Nephron (organoid): ENCODE measurements at regions not wholly inside any gene's neighbourhood (a gene's known extent, or its start where the extent isn't known, plus 50 kb on each side); places are given as distances from the start of the nearest gene placed in this dataset.
A peak's percentile ranks its signal among the peaks of the same experiment; 100 is the strongest.

Experiments
- H3K27ac Mint-ChIP-seq, 3 experiments: 2 replicates each; pipeline ENCODE4 v1.8.0; 2020; ENCODE audit warnings: mixed read lengths in 3 of 3, mild to moderate bottlenecking in 2 of 3, moderate library complexity in 1 of 3
- H3K27me3 Mint-ChIP-seq: 2 replicates; pipeline ENCODE4 v1.8.0; 2021; ENCODE audit warnings: low read depth, mild to moderate bottlenecking, moderate library complexity, mixed read lengths
- H3K36me3 Mint-ChIP-seq: 2 replicates; pipeline ENCODE4 v1.8.0; 2020; ENCODE audit warnings: low read depth, mixed read lengths
- H3K4me1 Mint-ChIP-seq: 2 replicates; pipeline ENCODE4 v1.8.0; 2020; ENCODE audit warnings: mixed read lengths
- H3K4me3 Mint-ChIP-seq, 3 experiments: 2 replicates each; pipeline ENCODE4 v1.8.0; 2020; ENCODE audit warnings: mild to moderate bottlenecking in 3 of 3, mixed read lengths in 3 of 3, moderate library complexity in 2 of 3
- H3K9me3 Mint-ChIP-seq: 2 replicates; pipeline ENCODE4 v1.8.0; 2020; ENCODE audit warnings: mixed read lengths
- TF ChIP-seq, protein P1 (sequence below), 3 experiments: fragments of 200-600 bp; sonication (generic); IDR thresholded peaks; one replicate each; pipeline ENCODE4 v1.5.0; 2021; ENCODE audit warnings: antibody characterized with exemption in 3 of 3; ENCODE audit not compliant: unreplicated experiment in 3 of 3

- Mint-ChIP-seq H3K36me3 (no peaks in the 10 kb centered on the region), H3K9me3 (peaks cover 11% of the 10 kb centered on the region), H3K27ac (no peak overlapping the region), H3K4me3 (no peak overlapping the region), H3K27me3 (no peaks in the 10 kb centered on the region), H3K4me1 (peaks cover 16% of the 10 kb centered on the region)
- TF ChIP-seq, protein P1, sequence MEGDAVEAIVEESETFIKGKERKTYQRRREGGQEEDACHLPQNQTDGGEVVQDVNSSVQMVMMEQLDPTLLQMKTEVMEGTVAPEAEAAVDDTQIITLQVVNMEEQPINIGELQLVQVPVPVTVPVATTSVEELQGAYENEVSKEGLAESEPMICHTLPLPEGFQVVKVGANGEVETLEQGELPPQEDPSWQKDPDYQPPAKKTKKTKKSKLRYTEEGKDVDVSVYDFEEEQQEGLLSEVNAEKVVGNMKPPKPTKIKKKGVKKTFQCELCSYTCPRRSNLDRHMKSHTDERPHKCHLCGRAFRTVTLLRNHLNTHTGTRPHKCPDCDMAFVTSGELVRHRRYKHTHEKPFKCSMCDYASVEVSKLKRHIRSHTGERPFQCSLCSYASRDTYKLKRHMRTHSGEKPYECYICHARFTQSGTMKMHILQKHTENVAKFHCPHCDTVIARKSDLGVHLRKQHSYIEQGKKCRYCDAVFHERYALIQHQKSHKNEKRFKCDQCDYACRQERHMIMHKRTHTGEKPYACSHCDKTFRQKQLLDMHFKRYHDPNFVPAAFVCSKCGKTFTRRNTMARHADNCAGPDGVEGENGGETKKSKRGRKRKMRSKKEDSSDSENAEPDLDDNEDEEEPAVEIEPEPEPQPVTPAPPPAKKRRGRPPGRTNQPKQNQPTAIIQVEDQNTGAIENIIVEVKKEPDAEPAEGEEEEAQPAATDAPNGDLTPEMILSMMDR (IDR thresholded peaks at IDR 0.05; ENCODE audit: unreplicated experiment in 3 of 3), result no peak
Observed at GRCh38 chr1:178572604-178573003, 59.7 kb downstream of the TEX35 start.

- H3K9me3 Mint-ChIP-seq, result peaks cover 7% of the 10 kb centered on the region
Observed at GRCh38 chr1:178573330-178573729, 60.4 kb downstream of the TEX35 start.

GRCh38 chr1:178574345-178574744 lies 61.4 kb downstream of the TEX35 start:
- Mint-ChIP-seq H3K4me1 (peaks cover 21% of the 10 kb centered on the region), H3K36me3 (no peaks in the 10 kb centered on the region), H3K27me3 (no peaks in the 10 kb centered on the region), H3K4me3 (no peak overlapping the region), H3K27ac (peak overlapping the region in 1 of 3 experiments; percentile 12), H3K9me3 (peaks cover 5% of the 10 kb centered on the region)
- TF ChIP-seq, protein P1 (IDR thresholded peaks at IDR 0.05; ENCODE audit: unreplicated experiment in 3 of 3), result no peak

More at GRCh38 chr1:178573330-178573729, 60.4 kb downstream of the TEX35 start:
- Mint-ChIP-seq H3K4me3 (no peak overlapping the region), H3K27me3 (no peaks in the 10 kb centered on the region), H3K4me1 (peaks cover 21% of the 10 kb centered on the region), H3K36me3 (no peaks in the 10 kb centered on the region), H3K27ac (no peak overlapping the region)
- TF ChIP-seq, protein P1 (IDR thresholded peaks at IDR 0.05; ENCODE audit: unreplicated experiment in 3 of 3), result no peak

GRCh38 chr1:178575611-178576361 lies 62.9 kb downstream of the TEX35 start:
- Mint-ChIP-seq H3K27me3 (no peaks in the 10 kb centered on the region), H3K36me3 (no peaks in the 10 kb centered on the region), H3K9me3 (no peaks in the 10 kb centered on the region), H3K4me1 (peaks cover 23% of the 10 kb centered on the region), H3K27ac (peak overlapping the region; percentile 61 to 90 (median 87)), H3K4me3 (peak overlapping the region in 1 of 3 experiments; percentile 4)
- TF ChIP-seq, protein P1 (IDR thresholded peaks at IDR 0.05; ENCODE audit: unreplicated experiment in 3 of 3), result no peak

GRCh38 chr1:178576841-178577240 lies 63.9 kb downstream of the TEX35 start:
- TF ChIP-seq, protein P1 (IDR thresholded peaks at IDR 0.05; ENCODE audit: unreplicated experiment in 3 of 3), result no peak
- Mint-ChIP-seq H3K9me3 (no peaks in the 10 kb centered on the region), H3K4me1 (peaks cover 30% of the 10 kb centered on the region), H3K36me3 (no peaks in the 10 kb centered on the region), H3K27ac (no peak overlapping the region), H3K4me3 (no peak overlapping the region), H3K27me3 (peaks cover 2% of the 10 kb centered on the region)

DNA sequence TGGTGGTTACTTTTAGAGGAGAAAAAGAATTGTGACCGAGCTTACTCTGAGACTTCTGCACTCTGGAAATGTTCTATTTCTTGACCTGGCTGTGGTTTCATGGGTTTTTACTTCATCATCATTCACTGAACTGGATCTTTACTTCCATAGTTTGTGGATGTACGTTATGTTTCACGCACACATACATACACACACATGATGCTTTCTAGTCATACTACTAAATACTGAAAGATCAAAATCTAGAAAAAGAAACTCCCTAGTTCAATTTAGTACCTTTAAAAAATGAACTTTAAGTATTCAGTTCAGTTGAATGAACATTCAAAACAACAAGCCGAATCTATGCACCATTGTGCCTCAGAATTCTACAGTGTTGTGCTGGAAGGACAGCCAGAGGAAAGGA lies 65.0 kb downstream of the TEX35 start:
- peaks cover 37% of the 10 kb centered on the region for H3K4me1 Mint-ChIP-seq
- no peak overlapping the region for H3K4me3 Mint-ChIP-seq
- peaks cover 5% of the 10 kb centered on the region for H3K27me3 Mint-ChIP-seq
- TF ChIP-seq, protein P1 (IDR thresholded peaks at IDR 0.05; ENCODE audit: unreplicated experiment in 3 of 3), result no peak
- H3K9me3 Mint-ChIP-seq, result no peaks in the 10 kb centered on the region
- H3K36me3 Mint-ChIP-seq, result no peaks in the 10 kb centered on the region
- no peak overlapping the region for H3K27ac Mint-ChIP-seq
